Stomach (tissue), 4 donors: ENCODE measurements at regions not wholly inside any gene's neighbourhood (a gene's known extent, or its start where the extent isn't known, plus 50 kb on each side); places are given as distances from the start of the nearest gene placed in this dataset.

Experiments
- CTCF ChIP-seq, 7 experiments: fragments of 450-650 bp in 4 of 7; fragments of 200-600 bp in 3 of 7; sonication (generic) in 3 of 7; IDR thresholded peaks; one replicate each; pipeline ENCODE4 v1.5.1; 2016 to 2019; ENCODE audit warnings: antibody characterized with exemption in 7 of 7, control low read depth in 2 of 7, mild to moderate bottlenecking in 1 of 7
- EP300 ChIP-seq: sonication (generic); formaldehyde crosslinking; IDR thresholded peaks from one replicate; pipeline ENCODE4 v1.6.1; 2017; ENCODE audit warnings: antibody characterized with exemption
- POLR2A ChIP-seq, 4 donors: fragments of 450-650 bp; IDR thresholded peaks; one replicate each; pipeline ENCODE4 v1.6.1; 2016; ENCODE audit warnings: antibody characterized with exemption in 4 of 4, control low read depth in 2 of 4, mild to moderate bottlenecking in 1 of 4, moderate library complexity in 1 of 4

- TF ChIP-seq POLR2A (IDR thresholded peaks at IDR 0.05), result no peak
- no peak for TF ChIP-seq CTCF (IDR thresholded peaks at IDR 0.05)
- TF ChIP-seq EP300, result no peak
These were observed 383.7 kb downstream of the ZNF521 start for GRCh38 chr18:24968238-24968775.
